Fibroblast of lung (primary cell): ENCODE measurements at regions not wholly inside any gene's neighbourhood (a gene's known extent, or its start where the extent isn't known, plus 50 kb on each side); places are given as distances from the start of the nearest gene placed in this dataset.

Experiments used
- DNase-seq, 2 donors: peaks; one replicate each; pipeline versions ENCODE4 v3.0.0 to v3.0.0-alpha.2; 2010; ENCODE audit warnings: low read depth in 2 of 2
- H2AFZ ChIP-seq: 2 replicates; pipeline ENCODE4 v1.5.1; 2012; ENCODE audit warnings: low read length, control low read depth, inconsistent platforms
- H3K27ac ChIP-seq: 2 replicates; pipeline ENCODE4 v1.5.1; 2011; ENCODE audit warnings: low read length, control low read depth; ENCODE audit not compliant: insufficient read depth
- H3K27me3 ChIP-seq: 2 replicates; pipeline ENCODE4 v1.5.1; 2011; ENCODE audit warnings: mild to moderate bottlenecking, low read length; ENCODE audit not compliant: control insufficient read depth, insufficient read depth
- H3K36me3 ChIP-seq: 2 replicates; pipeline ENCODE4 v1.5.1; 2011; ENCODE audit warnings: low read length; ENCODE audit not compliant: control insufficient read depth, insufficient read depth
- H3K4me1 ChIP-seq: 2 replicates; pipeline ENCODE4 v1.5.1; 2011; ENCODE audit warnings: low read length; ENCODE audit not compliant: control insufficient read depth, insufficient read depth; ENCODE audit errors: extremely low read depth
- H3K4me2 ChIP-seq: 2 replicates; pipeline ENCODE4 v1.5.1; 2011; ENCODE audit warnings: low read length, control low read depth; ENCODE audit not compliant: insufficient read depth; ENCODE audit errors: extremely low read depth
- H3K4me3 ChIP-seq, 4 experiments: fragments of 200-600 bp in 1 of 4; sonication (generic) in 1 of 4; replicated peaks in 1 of 4; 2 replicates each; pipeline ENCODE4 v1.5.1; 2011 to 2016; ENCODE audit warnings: low read length in 4 of 4, low read depth in 3 of 4, mild to moderate bottlenecking in 3 of 4, control low read depth in 2 of 4, inconsistent platforms in 1 of 4, mixed read lengths in 1 of 4; ENCODE audit not compliant: insufficient read depth in 1 of 4; ENCODE audit errors: control extremely low read depth in 1 of 4
- H3K79me2 ChIP-seq: 2 replicates; pipeline ENCODE4 v1.5.1; 2012; ENCODE audit warnings: mild to moderate bottlenecking, low read length, inconsistent platforms; ENCODE audit not compliant: control insufficient read depth, insufficient read depth
- H3K9ac ChIP-seq: 2 replicates; pipeline ENCODE4 v1.5.1; 2011; ENCODE audit warnings: mild to moderate bottlenecking, low read length, control low read depth; ENCODE audit not compliant: insufficient read depth
- H3K9me3 ChIP-seq: 2 replicates; pipeline ENCODE4 v1.5.1; 2012; ENCODE audit warnings: low read depth, low read length; ENCODE audit not compliant: control insufficient read depth, insufficient read depth
- H4K20me1 ChIP-seq: 2 replicates; pipeline ENCODE4 v1.5.1; 2011; ENCODE audit warnings: low read length; ENCODE audit not compliant: control insufficient read depth, insufficient read depth; ENCODE audit errors: extremely low read depth
- EZH2 ChIP-seq: IDR thresholded peaks from 2 replicates; pipeline ENCODE4 v1.5.1; 2012; ENCODE audit warnings: low read length, control low read depth, mild to moderate bottlenecking; ENCODE audit errors: missing control alignments
- TF ChIP-seq, protein P1 (sequence below), 2 donors: IDR thresholded peaks in 1 of 2; conservative IDR thresholded peaks in 1 of 2; 1 replicate in 1 of 2; 2 replicates in 1 of 2; pipeline ENCODE4 v1.5.1; 2011 to 2012; ENCODE audit warnings: low read length in 2 of 2, control low read depth in 1 of 2, inconsistent platforms in 1 of 2, low read depth in 1 of 2, mild to moderate bottlenecking in 1 of 2

- Histone ChIP-seq H3K4me3 (no peak overlapping the region), H3K79me2 (no peaks in the 10 kb centered on the region), H3K27me3 (no peaks in the 10 kb centered on the region), H4K20me1 (no peaks in the 10 kb centered on the region), H3K36me3 (no peaks in the 10 kb centered on the region), H3K9me3 (no peaks in the 10 kb centered on the region), H3K4me1 (no peaks in the 10 kb centered on the region), H2AFZ (no peak overlapping the region), H3K9ac (no peak overlapping the region), H3K4me2 (no peak overlapping the region), H3K27ac (no peak overlapping the region)
- no peak for DNase-seq
- no peak for TF ChIP-seq EZH2
- TF ChIP-seq, protein P1, sequence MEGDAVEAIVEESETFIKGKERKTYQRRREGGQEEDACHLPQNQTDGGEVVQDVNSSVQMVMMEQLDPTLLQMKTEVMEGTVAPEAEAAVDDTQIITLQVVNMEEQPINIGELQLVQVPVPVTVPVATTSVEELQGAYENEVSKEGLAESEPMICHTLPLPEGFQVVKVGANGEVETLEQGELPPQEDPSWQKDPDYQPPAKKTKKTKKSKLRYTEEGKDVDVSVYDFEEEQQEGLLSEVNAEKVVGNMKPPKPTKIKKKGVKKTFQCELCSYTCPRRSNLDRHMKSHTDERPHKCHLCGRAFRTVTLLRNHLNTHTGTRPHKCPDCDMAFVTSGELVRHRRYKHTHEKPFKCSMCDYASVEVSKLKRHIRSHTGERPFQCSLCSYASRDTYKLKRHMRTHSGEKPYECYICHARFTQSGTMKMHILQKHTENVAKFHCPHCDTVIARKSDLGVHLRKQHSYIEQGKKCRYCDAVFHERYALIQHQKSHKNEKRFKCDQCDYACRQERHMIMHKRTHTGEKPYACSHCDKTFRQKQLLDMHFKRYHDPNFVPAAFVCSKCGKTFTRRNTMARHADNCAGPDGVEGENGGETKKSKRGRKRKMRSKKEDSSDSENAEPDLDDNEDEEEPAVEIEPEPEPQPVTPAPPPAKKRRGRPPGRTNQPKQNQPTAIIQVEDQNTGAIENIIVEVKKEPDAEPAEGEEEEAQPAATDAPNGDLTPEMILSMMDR (conservative IDR thresholded peaks at IDR 0.05 in 1 of 2, IDR thresholded peaks at IDR 0.05 in 1 of 2; ENCODE audit: low read depth in 1 of 2, low read length in 2 of 2): no peak
Measured at GRCh38 chr2:119082821-119083400, 75.6 kb downstream of the C1QL2 start.

- H3K36me3 ChIP-seq: no peaks in the 10 kb centered on the region
- no peaks in the 10 kb centered on the region for H3K79me2 ChIP-seq
- no peaks in the 10 kb centered on the region for H3K4me1 ChIP-seq
- H3K27me3 ChIP-seq: no peaks in the 10 kb centered on the region
- H3K9ac ChIP-seq: no peak overlapping the region
- H2AFZ ChIP-seq: no peak overlapping the region
- H3K4me2 ChIP-seq: no peak overlapping the region
- no peak for DNase-seq
- no peaks in the 10 kb centered on the region for H4K20me1 ChIP-seq
- no peak overlapping the region for H3K4me3 ChIP-seq
- no peak overlapping the region for H3K27ac ChIP-seq
- H3K9me3 ChIP-seq: no peaks in the 10 kb centered on the region
- TF ChIP-seq, protein P1 (conservative IDR thresholded peaks at IDR 0.05 in 1 of 2, IDR thresholded peaks at IDR 0.05 in 1 of 2; ENCODE audit: low read depth in 1 of 2, low read length in 2 of 2): no peak
- TF ChIP-seq EZH2: no peak
Measured at GRCh38 chr2:119078796-119079195, 79.8 kb downstream of the C1QL2 start.

DNA sequence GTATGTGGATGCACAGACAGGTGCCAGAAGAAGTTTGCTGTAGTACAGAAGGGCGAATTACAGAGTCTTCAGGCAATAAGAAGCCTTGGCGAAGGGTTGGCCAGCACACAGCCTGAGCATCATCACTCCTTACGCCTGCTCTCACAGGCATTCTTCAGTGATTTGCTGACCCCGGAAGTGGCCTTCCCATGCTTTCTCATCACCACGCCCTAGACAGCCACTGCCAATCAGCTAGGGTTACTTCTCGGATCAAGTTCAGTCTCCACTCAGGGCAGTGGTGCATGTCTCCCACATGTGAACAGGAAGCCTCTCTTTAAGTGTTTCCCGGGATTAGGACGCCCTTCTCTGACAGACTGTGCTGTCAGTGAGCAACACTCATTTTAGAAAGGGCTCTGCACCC lies 81.8 kb downstream of the C1QL2 start:
- Histone ChIP-seq H3K79me2 (no peaks in the 10 kb centered on the region), H3K4me1 (no peaks in the 10 kb centered on the region), H3K27ac (no peak overlapping the region), H2AFZ (no peak overlapping the region), H4K20me1 (no peaks in the 10 kb centered on the region), H3K9ac (no peak overlapping the region), H3K4me2 (no peak overlapping the region), H3K9me3 (no peaks in the 10 kb centered on the region), H3K27me3 (no peaks in the 10 kb centered on the region), H3K4me3 (no peak overlapping the region), H3K36me3 (no peaks in the 10 kb centered on the region)
- TF ChIP-seq, protein P1 (conservative IDR thresholded peaks at IDR 0.05 in 1 of 2, IDR thresholded peaks at IDR 0.05 in 1 of 2; ENCODE audit: low read depth in 1 of 2, low read length in 2 of 2): no peak
- no peak for TF ChIP-seq EZH2
- no peak for DNase-seq
